Fibroblast of lung (primary cell): ENCODE measurements at regions not wholly inside any gene's neighbourhood (a gene's known extent, or its start where the extent isn't known, plus 50 kb on each side); places are given as distances from the start of the nearest gene placed in this dataset.

Experiments used
- CTCF ChIP-seq, 2 donors: IDR thresholded peaks in 1 of 2; conservative IDR thresholded peaks in 1 of 2; 1 replicate in 1 of 2; 2 replicates in 1 of 2; pipeline ENCODE4 v1.5.1; 2011 to 2012; ENCODE audit warnings: low read length in 2 of 2, control low read depth in 1 of 2, inconsistent platforms in 1 of 2, low read depth in 1 of 2, mild to moderate bottlenecking in 1 of 2
- EZH2 ChIP-seq: IDR thresholded peaks from 2 replicates; pipeline ENCODE4 v1.5.1; 2012; ENCODE audit warnings: low read length, control low read depth, mild to moderate bottlenecking; ENCODE audit errors: missing control alignments

GRCh38 chr21:17044696-17045095, 468.1 kb upstream of the CXADR start:
- TF ChIP-seq CTCF (conservative IDR thresholded peaks at IDR 0.05 in 1 of 2, IDR thresholded peaks at IDR 0.05 in 1 of 2; ENCODE audit: low read depth in 1 of 2, low read length in 2 of 2) (no peak), EZH2 (no peak)
